ENCODE measurements at regions not wholly inside any gene's neighbourhood (a gene's known extent, or its start where the extent isn't known, plus 50 kb on each side); places are given as distances from the start of the nearest gene placed in this dataset.

- DNase-seq: no peak
These were observed 994.5 kb downstream of the C4orf33 start for GRCh38 chr4:130090427-130090826.

- DNase-seq: no peak
These were observed 996.4 kb downstream of the C4orf33 start for GRCh38 chr4:130092187-130093015.

- no peak for DNase-seq
These were observed 1003.2 kb downstream of the C4orf33 start for GRCh38 chr4:130099105-130099504.

- DNase-seq: no peak
These were observed 1014.2 kb downstream of the C4orf33 start for GRCh38 chr4:130110189-130110588.

GRCh38 chr4:130110770-130111169 lies 1014.8 kb downstream of the C4orf33 start:
- DNase-seq: no peak

- no peak for DNase-seq
These were observed 1028.1 kb downstream of the C4orf33 start for GRCh38 chr4:130124066-130124465.

GRCh38 chr4:130125467-130125866 lies 1029.5 kb downstream of the C4orf33 start:
- DNase-seq: no peak

GRCh38 chr4:130127297-130127696 lies 1031.3 kb downstream of the C4orf33 start:
- DNase-seq: no peak

GRCh38 chr4:130131536-130131935 lies 1035.6 kb downstream of the C4orf33 start:
- DNase-seq: no peak

GRCh38 chr4:130141651-130142050 lies 1045.7 kb downstream of the C4orf33 start:
- no peak for DNase-seq

- DNase-seq: no peak
These were observed 1047.7 kb downstream of the C4orf33 start for GRCh38 chr4:130143656-130144055.

GRCh38 chr4:130146773-130147172 lies 1050.8 kb downstream of the C4orf33 start:
- no peak for DNase-seq

- no peak for DNase-seq
These were observed 1051.7 kb downstream of the C4orf33 start for GRCh38 chr4:130147641-130148040.

GRCh38 chr4:130154901-130155300 lies 1058.9 kb downstream of the C4orf33 start:
- DNase-seq: no peak

- no peak for DNase-seq
These were observed 1067.7 kb downstream of the C4orf33 start for GRCh38 chr4:130163701-130164100.

GRCh38 chr4:130165381-130165780 lies 1069.4 kb downstream of the C4orf33 start:
- DNase-seq: no peak

- DNase-seq: no peak
These were observed 1076.2 kb downstream of the C4orf33 start for GRCh38 chr4:130172156-130172555.

GRCh38 chr4:130178106-130178505 lies 1082.2 kb downstream of the C4orf33 start:
- no peak for DNase-seq

GRCh38 chr4:130183096-130183495 lies 1087.1 kb downstream of the C4orf33 start:
- DNase-seq: no peak

GRCh38 chr4:130183766-130184165 lies 1087.8 kb downstream of the C4orf33 start:
- no peak for DNase-seq

GRCh38 chr4:130185123-130185522 lies 1089.2 kb downstream of the C4orf33 start:
- DNase-seq: no peak

- DNase-seq: no peak
These were observed 1091.0 kb downstream of the C4orf33 start for GRCh38 chr4:130186931-130187330.

GRCh38 chr4:130187587-130187986 lies 1091.6 kb downstream of the C4orf33 start:
- DNase-seq: no peak

- no peak for DNase-seq
These were observed 1096.8 kb downstream of the C4orf33 start for GRCh38 chr4:130192787-130193186.

- no peak for DNase-seq
These were observed 1102.0 kb downstream of the C4orf33 start for GRCh38 chr4:130197946-130198345.
